ENCODE measurements at regions not wholly inside any gene's neighbourhood (a gene's known extent, or its start where the extent isn't known, plus 50 kb on each side); places are given as distances from the start of the nearest gene placed in this dataset.

DNA sequence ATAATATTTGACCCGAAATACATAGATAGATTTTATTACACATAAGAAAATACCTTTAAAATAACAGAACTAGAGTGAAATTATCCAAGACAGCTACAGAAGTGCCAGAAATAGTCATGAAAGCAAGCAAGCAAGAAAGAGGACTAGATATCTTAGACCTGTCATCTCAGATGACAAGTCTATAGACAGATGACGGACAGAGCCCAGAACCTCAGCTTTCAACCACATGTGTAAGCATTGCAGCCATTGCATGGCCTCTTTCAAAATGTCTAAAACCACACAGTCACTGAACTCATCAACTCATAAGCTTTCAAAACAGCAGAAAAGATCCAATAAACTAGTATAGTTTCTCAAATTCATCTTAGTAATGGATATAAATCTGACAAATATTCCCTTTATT lies 59.8 kb upstream of the FHIT start:
- DNase-seq (ENCODE audit: low spot score), result no peak

DNA sequence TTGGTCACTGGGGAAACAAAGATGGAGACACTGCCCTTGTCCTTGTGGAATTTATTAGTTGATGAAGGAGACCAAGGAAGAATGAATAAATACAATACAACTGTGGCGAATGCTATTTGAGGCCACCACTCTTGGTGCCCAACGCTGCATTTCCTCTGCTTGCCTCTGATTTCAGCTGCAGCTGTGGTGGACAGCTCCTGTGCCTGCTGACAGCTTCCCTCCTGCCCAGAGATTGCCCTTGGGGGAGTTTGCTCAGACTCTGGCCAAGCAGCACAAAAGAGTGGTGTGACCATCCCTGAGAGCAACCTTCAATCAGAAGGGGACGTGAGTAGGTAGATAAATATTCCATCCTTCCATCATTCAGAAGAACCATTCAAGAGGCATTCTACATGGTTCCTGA lies 64.6 kb upstream of the FHIT start:
- DNase-seq (ENCODE audit: low spot score), result peak; percentile 40

DNA sequence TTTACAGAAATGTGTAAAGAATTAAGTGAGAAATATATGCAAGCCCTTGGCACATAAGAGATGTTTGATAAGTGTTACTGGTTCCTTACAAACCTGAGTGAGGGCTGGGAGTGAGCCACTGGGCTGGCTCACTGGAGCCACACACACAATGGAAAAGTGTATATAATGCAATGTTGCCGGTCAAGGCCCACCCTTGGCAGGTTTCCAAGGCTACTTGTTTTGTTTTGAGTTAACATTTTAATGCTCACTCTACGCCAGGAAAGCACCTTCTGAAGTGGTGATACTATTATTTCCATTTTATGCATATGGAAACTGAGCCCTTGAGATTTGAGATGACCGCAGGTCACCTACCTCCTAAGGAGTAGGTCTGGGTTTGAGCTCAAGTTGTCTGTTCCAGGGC lies 71.8 kb upstream of the FHIT start:
- no peak for DNase-seq (ENCODE audit: low spot score)

DNA sequence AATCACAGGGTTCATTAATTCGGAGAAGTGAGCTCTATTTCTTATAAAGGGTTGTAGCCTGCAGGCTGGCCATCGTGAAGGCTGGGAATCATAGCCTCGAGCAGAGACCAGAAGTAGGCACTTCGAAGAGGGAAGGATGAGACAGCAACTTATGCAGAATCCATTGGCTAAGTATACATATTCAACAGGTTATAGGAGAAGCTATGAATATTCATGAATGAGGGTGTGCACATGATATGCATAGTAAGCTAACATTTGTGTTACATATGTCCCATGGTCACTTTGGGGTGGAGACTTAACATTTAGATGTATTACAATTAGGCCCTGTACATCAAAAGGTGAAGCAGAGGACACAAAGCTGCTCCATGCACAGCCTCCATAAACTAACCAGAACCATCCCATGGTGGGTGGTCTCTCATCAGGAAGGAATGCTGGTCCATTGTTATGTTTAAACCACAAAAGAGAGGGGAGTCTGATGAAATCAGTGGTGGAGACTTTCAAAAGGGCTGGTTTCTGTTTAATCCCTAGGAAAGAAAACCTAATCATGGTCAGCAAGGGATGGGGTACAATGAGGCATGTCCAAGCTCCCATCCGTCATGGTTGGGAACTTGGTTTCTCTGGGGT lies 80.8 kb upstream of the FHIT start:
- no peak for DNase-seq (ENCODE audit: low spot score)

DNA sequence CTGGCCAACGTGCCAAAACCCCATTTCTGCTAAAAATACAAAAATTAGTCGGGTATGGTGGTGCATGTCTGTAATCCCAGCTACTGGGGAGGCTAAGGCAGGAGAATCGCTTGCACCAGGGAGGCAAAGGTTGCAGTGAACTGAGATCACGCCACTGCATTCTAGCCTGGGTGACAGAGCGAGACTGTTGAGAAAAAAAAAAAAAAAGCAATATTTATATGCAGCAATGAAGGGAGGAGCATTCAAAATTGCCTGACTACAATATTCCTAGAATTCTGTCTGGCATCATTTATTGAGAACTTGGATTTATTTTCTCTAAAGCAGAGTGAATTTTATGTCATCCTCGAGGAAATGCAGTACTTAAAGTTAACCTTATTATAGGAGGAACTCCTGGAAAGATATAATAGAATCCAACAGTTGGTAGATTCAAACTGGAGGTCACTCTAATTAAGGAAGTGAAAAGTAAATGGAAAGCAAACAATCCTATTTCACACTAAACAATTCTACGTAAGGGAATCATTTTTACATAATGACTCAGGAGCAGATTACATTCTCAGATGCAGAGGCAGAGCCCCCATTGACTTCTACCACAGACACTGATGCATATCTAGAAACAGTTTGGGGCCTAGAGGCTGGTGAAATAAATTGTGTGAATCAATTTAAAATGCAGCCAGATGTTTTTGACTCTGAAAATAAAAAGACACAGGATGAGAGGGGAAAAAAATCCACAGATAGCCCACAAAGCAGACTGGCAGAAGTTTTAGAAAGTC lies 82.1 kb upstream of the FHIT start:
- no peak for DNase-seq (ENCODE audit: low spot score)

DNA sequence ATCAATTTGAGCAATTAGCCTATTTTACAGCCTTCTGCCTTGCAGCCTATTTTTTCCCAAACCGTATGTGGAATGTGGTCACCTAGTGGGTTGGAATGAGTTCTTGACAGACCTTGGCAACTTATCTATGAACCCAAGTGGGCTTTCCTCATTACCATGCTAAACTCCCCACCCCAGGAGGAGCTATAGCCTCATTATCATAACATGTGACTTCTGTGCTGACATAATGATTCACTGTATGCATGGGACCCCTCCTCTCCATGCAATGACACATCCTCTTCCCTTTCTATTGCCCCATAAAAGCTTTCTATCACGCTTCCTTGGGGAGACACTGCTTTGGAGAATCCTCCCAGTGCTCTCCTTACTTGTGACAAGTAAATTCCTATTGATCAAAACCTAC lies 83.5 kb upstream of the FHIT start:
- no peak for DNase-seq (ENCODE audit: low spot score)

DNA sequence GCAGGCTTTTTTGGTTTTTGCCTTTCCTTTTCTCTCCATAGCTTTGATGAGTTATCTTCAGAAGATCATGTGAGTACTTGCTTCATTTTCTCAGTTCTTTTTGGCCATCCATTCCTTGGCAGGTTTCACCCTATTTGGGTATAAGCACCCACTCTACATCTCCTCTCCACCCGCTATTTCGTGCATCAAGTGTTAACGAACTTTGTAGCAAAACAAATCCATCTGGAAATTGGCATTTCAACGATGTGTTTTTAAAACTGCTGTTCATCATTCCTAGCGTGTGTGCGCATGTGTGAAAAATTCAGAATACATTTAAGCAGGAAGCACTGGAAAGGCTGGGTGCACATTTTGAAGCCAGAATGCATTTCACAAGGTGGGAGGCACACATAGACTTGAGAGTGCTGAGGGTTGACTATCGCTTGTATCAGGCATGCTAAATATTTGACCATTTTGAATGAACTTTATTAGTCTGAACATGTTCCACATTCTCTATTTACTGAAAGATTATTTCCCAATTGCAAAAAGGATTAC lies 89.7 kb upstream of the FHIT start:
- DNase-seq (ENCODE audit: low spot score), result no peak

DNA sequence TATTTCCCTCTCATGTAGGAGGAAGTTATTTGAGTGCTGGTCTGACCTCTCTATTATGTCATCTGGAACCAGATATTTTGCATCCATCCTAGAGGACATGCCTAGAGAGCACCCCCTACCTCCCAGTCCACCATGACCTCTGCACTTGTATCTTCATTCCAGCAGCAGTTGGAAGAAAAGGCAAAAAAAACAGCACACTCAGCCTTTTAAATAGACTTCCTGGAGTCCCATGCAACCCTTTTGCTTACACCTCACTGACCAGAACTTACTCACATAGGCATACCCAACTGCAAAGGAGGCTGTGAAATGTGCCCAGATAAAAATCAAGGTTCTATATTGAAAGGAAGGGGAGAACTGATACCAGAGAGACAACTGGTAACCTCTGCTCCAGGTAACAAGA lies 92.3 kb upstream of the FHIT start:
- no peak for DNase-seq (ENCODE audit: low spot score)

DNA sequence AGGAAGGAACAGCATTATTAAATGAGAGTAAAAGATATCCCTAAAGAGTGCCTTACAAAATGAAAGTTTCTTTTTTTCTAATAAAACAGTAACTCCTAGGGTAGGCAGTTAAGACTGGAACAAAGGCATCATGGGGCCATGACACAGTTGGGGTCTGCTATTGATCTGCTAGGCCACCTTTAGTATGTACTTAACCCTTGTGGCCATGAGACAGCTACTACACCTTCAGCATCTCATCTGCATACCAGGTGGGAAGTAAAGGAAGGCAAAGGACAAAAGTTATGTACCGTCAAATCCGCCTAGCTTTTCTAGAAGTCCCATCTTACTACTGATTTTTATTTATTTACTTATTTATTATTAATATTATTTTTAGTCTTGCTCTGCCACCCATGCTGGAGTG lies 93.8 kb upstream of the FHIT start:
- no peak for DNase-seq (ENCODE audit: low spot score)

DNA sequence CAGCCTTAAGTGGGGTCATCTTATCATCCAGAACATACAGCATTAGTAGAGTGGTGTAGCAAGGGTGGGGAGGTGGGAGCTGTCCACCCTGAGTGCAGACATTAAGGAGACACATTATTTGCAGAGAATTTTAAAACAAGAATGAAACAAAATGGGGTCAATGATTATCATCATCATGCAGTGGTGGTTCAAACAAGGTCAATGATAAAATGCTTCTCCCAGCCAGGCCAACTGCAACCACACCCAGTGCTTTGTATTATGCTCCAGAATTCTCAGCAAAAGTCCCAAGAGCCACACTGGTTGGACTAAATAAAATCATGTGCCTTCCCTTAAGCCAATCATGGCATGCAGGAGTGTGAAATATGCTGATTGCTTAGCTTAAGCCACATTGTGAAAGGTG lies 96.7 kb upstream of the FHIT start:
- DNase-seq (ENCODE audit: low spot score), result no peak

DNA sequence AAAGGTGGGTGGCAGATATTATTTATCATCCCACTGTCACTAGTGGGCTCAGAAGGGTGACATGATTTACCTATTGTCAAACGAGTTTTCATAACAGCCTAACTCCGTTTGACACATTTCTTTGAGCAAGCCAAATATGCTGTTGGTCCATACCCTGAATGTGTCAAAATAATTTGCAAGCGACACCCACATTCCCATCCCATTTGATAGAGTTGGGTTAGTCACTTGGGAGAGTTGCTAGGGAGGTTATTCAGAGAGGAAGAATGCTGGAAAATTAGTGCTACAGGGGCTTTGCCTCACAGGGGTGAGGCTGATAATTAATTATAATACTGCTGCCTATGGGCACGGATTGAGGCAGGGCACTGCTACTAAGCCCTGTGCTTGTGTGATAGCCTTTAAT lies 98.5 kb upstream of the FHIT start:
- DNase-seq (ENCODE audit: low spot score), result no peak

DNA sequence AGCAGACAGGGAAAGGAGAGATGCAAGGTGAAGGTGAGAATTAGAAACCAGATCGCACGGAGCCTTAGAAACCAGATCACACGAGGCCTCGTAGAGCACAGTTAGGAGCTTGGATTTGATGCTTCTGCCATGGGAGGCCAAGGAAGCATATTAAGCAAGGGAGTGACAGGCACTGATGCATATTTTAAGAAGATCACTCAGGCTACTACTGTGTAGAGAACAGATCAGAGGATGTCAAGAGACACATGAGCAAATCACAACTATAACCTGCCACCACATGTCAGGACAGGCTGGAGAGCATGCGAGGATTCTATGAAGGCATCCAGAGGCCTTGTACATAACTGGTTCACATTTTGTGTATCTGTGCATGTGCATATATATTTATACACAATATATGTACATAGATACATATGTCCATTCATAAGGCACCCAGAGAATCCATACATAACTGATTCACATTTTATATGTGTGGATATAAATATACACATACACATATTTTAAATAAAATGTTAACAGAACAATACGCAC lies 99.6 kb upstream of the FHIT start:
- DNase-seq (ENCODE audit: low spot score), result no peak

DNA sequence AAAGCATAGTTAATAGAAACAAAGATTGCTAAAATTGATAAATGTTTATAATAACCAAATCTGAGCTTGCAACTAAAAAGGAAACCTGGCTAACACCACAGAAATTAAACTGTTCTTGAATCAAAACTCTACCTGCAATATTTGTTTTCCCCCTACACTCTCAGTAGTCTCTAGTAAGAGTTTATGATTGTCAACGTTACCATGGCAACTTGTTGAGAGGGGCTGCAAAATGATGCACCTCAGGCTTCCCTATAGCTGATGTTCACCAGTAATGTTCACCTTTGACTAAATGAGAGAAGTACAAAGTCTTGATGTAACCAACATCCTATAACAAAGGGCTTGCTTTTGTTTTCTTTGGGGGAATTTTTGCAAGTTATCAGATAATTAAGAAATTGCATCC lies 101.1 kb upstream of the FHIT start:
- no peak for DNase-seq (ENCODE audit: low spot score)

DNA sequence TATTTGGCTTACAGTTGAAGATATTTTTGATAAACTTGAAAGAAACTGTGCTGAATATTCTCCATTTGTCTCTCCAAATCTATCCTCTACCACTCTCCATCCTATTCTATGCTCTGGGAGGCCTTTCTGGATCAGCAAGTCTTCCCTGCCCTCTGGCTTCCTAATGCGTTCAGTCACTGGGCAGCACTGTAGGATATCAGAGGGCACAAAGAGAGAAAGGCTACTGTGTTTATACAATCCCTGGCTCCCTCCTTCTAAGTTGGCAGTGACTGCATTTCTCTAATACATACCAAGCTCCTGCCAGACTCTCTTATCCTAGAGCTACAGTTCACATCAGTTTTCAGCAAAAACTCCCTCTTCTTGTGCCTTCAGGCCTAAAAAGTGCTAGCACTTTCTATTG lies 102.1 kb upstream of the FHIT start:
- DNase-seq (ENCODE audit: low spot score), result no peak

DNA sequence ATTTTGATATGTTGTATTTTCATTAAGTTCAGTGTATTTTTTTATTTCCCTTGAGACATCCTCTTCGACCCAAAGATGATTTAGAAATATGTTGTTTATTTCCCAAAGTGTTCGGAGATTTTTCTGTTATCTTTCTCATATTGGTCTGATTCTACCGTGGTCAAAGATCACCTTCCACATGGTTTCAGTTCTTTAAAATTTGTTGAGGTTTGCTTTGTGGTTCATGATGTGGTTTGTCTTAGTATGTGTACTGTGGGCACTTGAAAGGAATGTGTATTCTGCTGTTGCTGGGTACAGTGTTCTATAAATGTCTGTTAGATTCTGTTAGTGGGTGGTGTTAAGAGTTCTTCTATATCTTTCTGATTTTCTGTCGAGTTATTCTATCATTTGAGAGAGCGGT lies 103.4 kb upstream of the FHIT start:
- no peak for DNase-seq (ENCODE audit: low spot score)

DNA sequence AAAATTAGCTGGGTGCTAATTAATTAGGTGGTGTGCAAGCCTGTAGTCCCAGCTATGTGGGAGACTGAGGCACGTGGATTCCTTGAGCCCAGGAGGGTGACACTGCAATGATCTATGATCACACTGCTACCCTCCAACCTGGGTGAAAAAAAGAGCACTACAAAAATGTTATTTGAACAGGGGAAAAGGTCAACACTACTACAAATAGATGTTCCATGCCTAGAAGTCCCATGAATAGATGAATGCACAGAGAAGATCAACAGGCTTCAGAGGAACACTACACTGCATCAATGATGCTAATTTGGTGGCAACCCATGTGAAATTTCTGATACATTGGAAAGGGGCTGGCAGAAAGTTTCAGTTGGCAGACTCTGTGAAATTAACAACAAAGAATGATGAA lies 105.4 kb upstream of the FHIT start:
- DNase-seq (ENCODE audit: low spot score), result no peak

DNA sequence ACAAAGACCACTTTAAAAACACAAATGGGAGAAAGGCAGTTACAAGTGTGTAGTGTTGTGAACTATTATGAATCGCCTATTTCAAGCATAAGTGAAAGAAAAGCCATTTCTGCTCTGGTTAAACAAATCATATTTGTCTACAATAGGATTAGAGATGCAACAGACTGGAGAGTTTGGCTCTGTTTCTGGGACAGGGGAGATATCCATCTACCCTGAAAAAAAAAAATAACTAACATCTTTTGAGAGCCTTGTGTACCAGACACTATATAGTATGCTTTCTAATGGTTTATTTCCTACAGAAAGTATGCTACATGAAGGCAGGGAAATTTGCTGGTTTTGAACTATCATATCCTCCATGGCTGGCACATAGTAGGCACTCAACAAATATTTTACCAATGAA lies 106.7 kb upstream of the FHIT start:
- DNase-seq (ENCODE audit: low spot score), result no peak

DNA sequence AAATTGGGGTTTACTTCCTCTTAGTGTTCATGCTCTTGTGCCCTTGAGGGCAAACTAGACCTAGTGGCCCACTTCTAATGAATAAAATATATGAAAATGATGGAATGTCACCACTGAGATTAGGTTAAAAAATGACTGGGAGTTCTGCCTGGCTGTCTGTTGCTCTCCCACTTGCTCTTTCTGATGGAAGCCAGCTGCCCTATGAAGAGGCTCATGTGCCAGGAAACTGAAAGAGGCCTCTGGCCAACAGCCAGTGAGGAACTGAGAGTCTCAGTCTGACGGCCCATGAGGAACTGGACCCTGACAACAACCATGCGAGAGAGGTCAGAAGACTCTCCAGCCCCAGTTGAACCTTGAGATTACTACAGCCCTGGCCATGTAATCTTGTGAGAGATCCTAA lies 107.1 kb upstream of the FHIT start:
- DNase-seq (ENCODE audit: low spot score), result no peak

DNA sequence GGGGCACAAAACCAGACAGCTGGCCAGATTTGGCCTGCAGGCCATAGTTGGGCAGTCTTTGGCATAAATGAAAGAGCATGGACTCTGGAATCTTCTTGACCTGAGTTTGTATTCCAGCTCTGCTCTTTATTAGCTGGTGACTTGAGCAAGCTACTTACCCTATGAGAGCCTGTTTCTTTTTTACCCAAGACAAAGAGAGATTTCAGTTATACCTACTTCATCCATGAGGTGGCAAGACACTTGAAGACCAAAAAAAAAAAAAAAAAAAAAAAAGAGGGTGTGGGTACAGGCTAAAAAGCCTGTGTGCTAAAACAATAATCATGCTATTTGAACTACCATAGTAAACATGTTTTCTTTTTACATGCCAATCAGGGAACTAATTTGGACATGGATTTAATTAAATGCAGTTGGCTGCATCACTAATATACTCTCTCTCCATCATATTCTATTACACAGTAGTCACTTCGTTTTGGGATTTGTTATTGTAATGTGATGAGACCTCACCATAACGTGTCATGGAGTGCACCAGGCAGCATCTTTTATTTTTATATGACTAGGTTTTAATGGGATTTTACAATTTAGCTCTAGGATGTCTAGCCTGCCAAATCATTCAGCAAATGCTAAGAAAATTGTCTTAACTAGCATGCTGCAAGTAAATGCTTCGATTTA lies 109.2 kb upstream of the FHIT start:
- DNase-seq (ENCODE audit: low spot score), result no peak

DNA sequence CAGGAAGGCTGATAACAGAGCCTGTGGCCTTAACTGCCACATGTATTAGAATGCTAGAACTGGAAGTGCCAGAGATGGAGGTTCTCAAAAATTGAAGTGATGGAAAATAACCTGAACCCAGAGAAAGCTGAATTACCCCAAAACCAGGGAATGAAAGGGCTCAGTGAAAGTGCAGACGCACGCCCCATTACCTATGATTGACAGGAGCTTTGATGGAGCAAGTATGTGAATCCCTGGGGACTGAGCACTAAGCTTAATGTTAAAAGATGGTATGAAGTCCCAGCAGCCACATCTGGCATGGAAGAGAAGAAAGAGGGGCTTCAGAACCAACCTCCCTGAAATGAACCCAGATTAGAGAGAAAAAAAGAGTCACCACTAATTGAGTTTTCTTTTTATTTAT lies 118.4 kb upstream of the FHIT start:
- no peak for DNase-seq (ENCODE audit: low spot score)

DNA sequence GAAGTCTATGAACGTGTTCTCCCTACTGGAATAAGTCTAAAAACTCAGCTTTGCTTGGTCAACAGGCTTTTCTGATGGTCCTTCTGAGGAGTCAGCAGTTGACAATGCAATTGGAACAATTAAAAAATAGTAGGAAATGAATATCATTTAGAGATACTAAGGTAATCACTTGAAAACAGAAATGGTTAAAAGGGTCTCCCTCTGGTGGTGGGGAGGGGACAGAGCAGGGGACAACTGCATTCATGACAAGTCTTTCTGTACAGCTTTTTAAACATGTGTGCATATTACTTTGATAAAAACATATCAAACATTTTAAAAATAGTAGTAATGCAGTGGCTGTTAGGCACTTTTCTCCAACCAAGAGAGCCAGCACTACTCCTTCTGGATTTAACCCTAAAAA lies 119.9 kb upstream of the FHIT start:
- DNase-seq (ENCODE audit: low spot score), result no peak

DNA sequence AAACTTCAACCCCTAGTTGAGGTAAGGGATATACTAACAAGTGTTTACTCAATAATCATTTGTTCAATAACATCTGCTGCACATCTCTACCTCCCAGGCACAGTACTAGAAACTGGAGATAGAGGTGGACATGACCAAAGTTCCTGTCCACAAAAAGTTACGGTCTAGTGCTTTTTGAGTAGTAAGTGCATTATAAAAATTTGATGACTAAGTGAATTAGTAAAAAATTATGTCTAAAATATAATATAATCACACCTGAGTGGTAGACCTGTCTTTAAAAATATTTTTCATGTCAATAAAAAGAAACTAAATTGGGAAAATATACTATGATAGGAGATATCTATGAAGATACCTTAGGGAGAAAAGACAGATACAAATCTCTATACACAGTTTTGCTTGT lies 121.5 kb upstream of the FHIT start:
- no peak for DNase-seq (ENCODE audit: low spot score)

DNA sequence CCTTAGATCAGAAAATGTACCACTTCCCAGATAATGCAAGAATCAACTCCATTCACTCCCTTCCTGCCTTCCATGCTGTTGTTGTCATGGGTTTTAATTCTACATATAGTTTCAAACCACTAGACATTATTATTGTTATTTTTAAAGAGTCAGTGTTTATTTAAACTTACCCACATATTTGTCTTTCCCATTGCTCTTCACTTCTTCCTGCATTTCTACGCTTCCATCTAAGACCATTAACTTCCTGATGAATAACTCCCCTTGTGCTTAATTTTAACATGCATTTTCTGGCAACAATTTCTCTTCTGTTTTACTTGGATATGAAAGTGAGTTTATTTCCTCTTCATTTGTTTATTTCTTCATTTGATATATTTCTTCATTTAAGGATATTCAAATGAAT lies 127.1 kb upstream of the FHIT start:
- no peak for DNase-seq (ENCODE audit: low spot score)

Data from AG20443 (cell line).